ENCODE measurements at regions not wholly inside any gene's neighbourhood (a gene's known extent, or its start where the extent isn't known, plus 50 kb on each side); places are given as distances from the start of the nearest gene placed in this dataset.

- TF ChIP-seq ZHX2 (IDR thresholded peaks at IDR 0.05; ENCODE audit: low read depth), result no peak
- TF ChIP-seq ZHX2 (CRISPR knock-in tag; IDR thresholded peaks at IDR 0.05; ENCODE audit: borderline replicate concordance), result no peak
- TF ChIP-seq ZMYM2 (CRISPR knock-in tag; IDR thresholded peaks at IDR 0.05), result no peak
Measured at GRCh38 chr12:4118017-4118510, 155.5 kb upstream of the CCND2 start (continued).

- H3K27me3 ChIP-seq (ENCODE audit: control insufficient read depth in 1 of 2, insufficient read depth in 2 of 2, low read length in 2 of 2), result peaks cover 1 to 4% of the 10 kb centered on the region in 2 experiments; a peak in 2 of 5 replicates
- TF ChIP-seq ZNF562 (CRISPR knock-in tag; IDR thresholded peaks at IDR 0.05; ENCODE audit: borderline replicate concordance), result no peak
- TF ChIP-seq HDAC1 (CRISPR knock-in tag; IDR thresholded peaks at IDR 0.05), result no peak
- TF ChIP-seq ZNF432 (CRISPR knock-in tag; IDR thresholded peaks at IDR 0.05; ENCODE audit: borderline replicate concordance), result no peak
- TF ChIP-seq MYNN (CRISPR knock-in tag; IDR thresholded peaks at IDR 0.05; ENCODE audit: low read depth), result no peak
- no peak for TF ChIP-seq RBAK (CRISPR knock-in tag; IDR thresholded peaks at IDR 0.05)
- TF ChIP-seq ZNF333 (CRISPR knock-in tag; IDR thresholded peaks at IDR 0.05; ENCODE audit: borderline replicate concordance), result no peak
- no peak for TF ChIP-seq ZNF362 (CRISPR knock-in tag; IDR thresholded peaks at IDR 0.05; ENCODE audit: borderline replicate concordance)
- no peak overlapping the region for H2AFZ ChIP-seq (ENCODE audit: low read length)
- in situ Hi-C loops (cut with HindIII; ENCODE audit: extremely low pct_ligation_motif_present, low pct_unique_long_range_greater_than_20kb) (no loop called here), intact Hi-C loops (cut with micrococcal nuclease; ENCODE audit: unreplicated experiment) (no loop called here)
- no peak for ATAC-seq
- H3K79me2 ChIP-seq (ENCODE audit: insufficient read depth, low read length), result no peaks in the 10 kb centered on the region
- no peaks in the 10 kb centered on the region for H3K9me3 ChIP-seq (ENCODE audit: low read length)
- WGBS (ENCODE audit: low lambda C conversion rate), result 71% methylated on average over 5 of the region's 12 CpGs
- H3K4me2 ChIP-seq (ENCODE audit: low read depth, low read length), result no peak overlapping the region
- BruUV-seq (replicated peaks), result no TSS peak
- ChIA-PET POLR2A (no interaction called here), CTCF (ENCODE audit: low intra/inter-chr PET ratio, low total read pairs) (no interaction called here)
- no peak overlapping the region for H3K4me3 ChIP-seq (replicated peaks in 1 of 3; ENCODE audit: insufficient read depth in 1 of 3, low read depth in 2 of 3, low read length in 3 of 3)
- H3K9ac ChIP-seq (ENCODE audit: insufficient read depth, low read depth, low read length), result no peak overlapping the region
- H3K36me3 ChIP-seq (replicated peaks in 1 of 2; ENCODE audit: control insufficient read depth in 1 of 2, insufficient read depth in 2 of 2, low read length in 2 of 2), result no peaks in the 10 kb centered on the region
- FAIRE-seq, result no peak
- H4K20me1 ChIP-seq (ENCODE audit: insufficient read depth, low read length), result no peaks in the 10 kb centered on the region
- no peak for DNase-seq (ENCODE audit: low spot score)
- H3K27ac ChIP-seq (ENCODE audit: extremely low read length, insufficient read depth, low read length), result no peak overlapping the region
- H3K4me1 ChIP-seq (ENCODE audit: insufficient read depth, low read length), result no peaks in the 10 kb centered on the region
Measured at GRCh38 chr12:4117386-4118016, 156.1 kb upstream of the CCND2 start.
